DOHH2 (cell line): ENCODE measurements at regions not wholly inside any gene's neighbourhood (a gene's known extent, or its start where the extent isn't known, plus 50 kb on each side); places are given as distances from the start of the nearest gene placed in this dataset.

Source experiments
- H3F3A ChIP-seq: fragments of 200-600 bp; sonication (generic), shearing (Covaris generic); 2 replicates; pipeline ENCODE4 v1.6.0; 2016; ENCODE audit warnings: antibody characterized with exemption, mild to moderate bottlenecking; ENCODE audit not compliant: control insufficient read depth, insufficient read depth
- H3K27ac ChIP-seq: fragments of 200-600 bp; sonication (generic); 2 replicates; pipeline ENCODE4 v1.5.1; 2014; ENCODE audit warnings: low read depth, mild to moderate bottlenecking, low read length, moderate library complexity
- H3K27me3 ChIP-seq: fragments of 200-600 bp; sonication (generic); 2 replicates; pipeline ENCODE4 v1.6.1; 2014; ENCODE audit warnings: mild to moderate bottlenecking, low read length, mixed read lengths; ENCODE audit not compliant: control insufficient read depth
- H3K36me3 ChIP-seq: fragments of 200-600 bp; sonication (generic); 2 replicates; pipeline ENCODE4 v1.6.1; 2014; ENCODE audit warnings: mild to moderate bottlenecking, low read length, moderate library complexity, mixed read lengths; ENCODE audit not compliant: control insufficient read depth
- H3K4me1 ChIP-seq: fragments of 200-600 bp; sonication (generic); 2 replicates; pipeline ENCODE4 v1.6.1; 2014; ENCODE audit warnings: mild to moderate bottlenecking, low read length, mixed read lengths; ENCODE audit not compliant: control insufficient read depth
- H3K4me2 ChIP-seq: fragments of 200-600 bp; sonication (generic); 2 replicates; pipeline ENCODE4 v1.6.0; 2014; ENCODE audit warnings: mild to moderate bottlenecking, low read length, moderate library complexity
- H3K4me3 ChIP-seq: fragments of 200-600 bp; sonication (generic); 2 replicates; pipeline ENCODE4 v1.5.1; 2014; ENCODE audit warnings: mild to moderate bottlenecking, low read length, mixed read lengths
- H3K79me2 ChIP-seq: fragments of 200-600 bp; sonication (generic); 2 replicates; pipeline ENCODE4 v1.6.1; 2014; ENCODE audit warnings: mild to moderate bottlenecking, low read length, mixed read lengths; ENCODE audit not compliant: control insufficient read depth
- H3K9me2 ChIP-seq: fragments of 200-600 bp; sonication (generic); replicated peaks from 2 replicates; pipeline ENCODE4 v1.6.1; 2014; ENCODE audit warnings: mild to moderate bottlenecking, low read length, mixed read lengths; ENCODE audit not compliant: control insufficient read depth
- H3K9me3 ChIP-seq: fragments of 200-600 bp; sonication (generic); 2 replicates; pipeline ENCODE4 v1.6.1; 2014; ENCODE audit warnings: antibody characterized with exemption, low read length, mixed read lengths; ENCODE audit not compliant: control insufficient read depth, insufficient read depth
- H4K20me1 ChIP-seq: fragments of 200-600 bp; sonication (generic); 2 replicates; pipeline ENCODE4 v1.6.0; 2014; ENCODE audit warnings: low read depth, mild to moderate bottlenecking, antibody characterized with exemption, low read length, moderate library complexity; ENCODE audit not compliant: control insufficient read depth, insufficient read depth
- CTCF ChIP-seq: fragments of 200-600 bp; sonication (generic); IDR thresholded peaks from one replicate; pipeline ENCODE4 v1.5.1; 2014; ENCODE audit warnings: antibody characterized with exemption, mild to moderate bottlenecking, low read depth, low read length; ENCODE audit not compliant: poor library complexity, severe bottlenecking
- EZH2phosphoT487 ChIP-seq: fragments of 200-600 bp; sonication (generic); IDR thresholded peaks from 2 replicates; pipeline ENCODE4 v1.6.1; 2017; ENCODE audit warnings: borderline replicate concordance, mild to moderate bottlenecking, antibody characterized with exemption, low read length, moderate library complexity, mixed read lengths

- H3K36me3 ChIP-seq: no peaks in the 10 kb centered on the region
- no peak overlapping the region for H3K4me3 ChIP-seq
- no peaks in the 10 kb centered on the region for H3K9me3 ChIP-seq
- H4K20me1 ChIP-seq: no peaks in the 10 kb centered on the region
- no peaks in the 10 kb centered on the region for H3K9me2 ChIP-seq
- H3K27me3 ChIP-seq: no peaks in the 10 kb centered on the region
- TF ChIP-seq EZH2phosphoT487: no peak
- no peak for TF ChIP-seq CTCF
- H3K4me2 ChIP-seq: no peak overlapping the region
- H3F3A ChIP-seq: no peaks in the 10 kb centered on the region
- H3K79me2 ChIP-seq: no peaks in the 10 kb centered on the region
- no peaks in the 10 kb centered on the region for H3K4me1 ChIP-seq
- H3K27ac ChIP-seq: no peak overlapping the region
Observed at GRCh38 chr12:114936148-114937079, 252.4 kb upstream of the TBX3 start.

GRCh38 chr12:114935658-114936057 lies 251.7 kb upstream of the TBX3 start:
- TF ChIP-seq EZH2phosphoT487 (no peak), CTCF (no peak)
- H4K20me1 ChIP-seq: no peaks in the 10 kb centered on the region
- no peaks in the 10 kb centered on the region for H3K79me2 ChIP-seq
- no peak overlapping the region for H3K27ac ChIP-seq
- H3K36me3 ChIP-seq: no peaks in the 10 kb centered on the region
- no peaks in the 10 kb centered on the region for H3K9me2 ChIP-seq
- H3K4me3 ChIP-seq: no peak overlapping the region
- no peaks in the 10 kb centered on the region for H3F3A ChIP-seq
- H3K4me1 ChIP-seq: no peaks in the 10 kb centered on the region
- no peaks in the 10 kb centered on the region for H3K27me3 ChIP-seq
- H3K9me3 ChIP-seq: no peaks in the 10 kb centered on the region
- H3K4me2 ChIP-seq: no peak overlapping the region

- Histone ChIP-seq H3K9me3 (no peaks in the 10 kb centered on the region), H3K27me3 (no peaks in the 10 kb centered on the region), H3K4me1 (no peaks in the 10 kb centered on the region), H4K20me1 (no peaks in the 10 kb centered on the region), H3F3A (no peaks in the 10 kb centered on the region), H3K4me2 (no peak overlapping the region), H3K4me3 (no peak overlapping the region), H3K9me2 (no peaks in the 10 kb centered on the region), H3K79me2 (no peaks in the 10 kb centered on the region), H3K27ac (no peak overlapping the region), H3K36me3 (no peaks in the 10 kb centered on the region)
- TF ChIP-seq CTCF: no peak
- TF ChIP-seq EZH2phosphoT487: no peak
Observed at GRCh38 chr12:114933428-114934160, 249.6 kb upstream of the TBX3 start.
